ENCODE measurements at regions not wholly inside any gene's neighbourhood (a gene's known extent, or its start where the extent isn't known, plus 50 kb on each side); places are given as distances from the start of the nearest gene placed in this dataset.

- no peak for TF ChIP-seq CTCF (IDR thresholded peaks at IDR 0.05; ENCODE audit: insufficient read depth, low read length, poor library complexity, severe bottlenecking)
- TF ChIP-seq EZH2phosphoT487 (conservative IDR thresholded peaks at IDR 0.05; ENCODE audit: low read length) = no peak
Measured at GRCh38 chr6:165091121-165091785, 218.2 kb downstream of the C6orf118 start.
